NT2/D1 (cell line): ENCODE measurements at regions not wholly inside any gene's neighbourhood (a gene's known extent, or its start where the extent isn't known, plus 50 kb on each side); places are given as distances from the start of the nearest gene placed in this dataset.

Source experiments
- SUZ12 ChIP-seq: IDR thresholded peaks from 2 replicates; pipeline ENCODE4 v1.6.1; 2011; ENCODE audit not compliant: insufficient read length, insufficient read depth; ENCODE audit errors: extremely low read depth
- ZNF274 ChIP-seq: IDR thresholded peaks from 2 replicates; pipeline ENCODE4 v1.6.1; 2011; ENCODE audit warnings: mild to moderate bottlenecking, low read depth, low read length

DNA sequence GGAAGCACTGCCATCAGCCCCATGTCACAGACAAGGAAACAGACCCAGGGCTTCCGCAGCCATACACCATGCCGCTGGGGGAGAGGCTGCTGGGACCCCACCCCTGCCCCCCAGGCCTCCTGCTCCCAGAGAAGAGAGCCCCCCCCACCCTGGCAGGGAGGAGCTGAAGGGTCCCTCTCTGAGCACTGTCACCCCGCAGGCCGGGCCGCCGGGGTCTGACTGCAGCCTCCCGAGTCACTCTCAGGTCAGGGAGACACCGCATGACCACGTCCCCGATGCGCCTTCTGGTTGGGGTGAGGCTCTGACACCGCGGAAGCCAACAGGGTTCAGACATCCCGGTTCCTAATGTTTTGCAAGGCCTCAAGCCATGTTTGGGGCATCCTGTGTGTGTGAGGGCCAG lies 102.3 kb downstream of the SIK1 start:
- TF ChIP-seq SUZ12, result no peak
- TF ChIP-seq ZNF274, result no peak
